NCI-H446 (cell line): ENCODE measurements at regions not wholly inside any gene's neighbourhood (a gene's known extent, or its start where the extent isn't known, plus 50 kb on each side); places are given as distances from the start of the nearest gene placed in this dataset.

Source experiments
- DNase-seq, 2 experiments: peaks; one replicate each; lab custom pipeline; 2025; lab: John Stamatoyannopoulos, UW

GRCh38 chr1:59146056-59146455 lies 150.8 kb upstream of the FGGY start:
- no peak for DNase-seq

- DNase-seq, result no peak
These were observed 150.1 kb upstream of the FGGY start for GRCh38 chr1:59146651-59147358.

GRCh38 chr1:59149435-59149834 lies 147.5 kb upstream of the FGGY start:
- no peak for DNase-seq

- peak; percentile 21 to 67 for DNase-seq
These were observed 146.1 kb upstream of the FGGY start for GRCh38 chr1:59150577-59151386.

GRCh38 chr1:59151387-59151761 lies 145.5 kb upstream of the FGGY start:
- DNase-seq, result no peak

- no peak for DNase-seq
These were observed 145.0 kb upstream of the FGGY start for GRCh38 chr1:59151860-59152259.

GRCh38 chr1:59152511-59152910 lies 144.4 kb upstream of the FGGY start:
- DNase-seq, result no peak

- DNase-seq, result no peak
These were observed 142.5 kb upstream of the FGGY start for GRCh38 chr1:59154401-59154800.

GRCh38 chr1:59155351-59155750 lies 141.5 kb upstream of the FGGY start:
- no peak for DNase-seq

- DNase-seq, result peak; percentile 40 to 76
These were observed 140.8 kb upstream of the FGGY start for GRCh38 chr1:59156051-59156450.

GRCh38 chr1:59156526-59157199 lies 140.2 kb upstream of the FGGY start:
- peak; percentile 78 to 93 for DNase-seq

GRCh38 chr1:59158321-59158720 lies 138.6 kb upstream of the FGGY start:
- DNase-seq, result no peak

GRCh38 chr1:59159557-59160203 lies 137.2 kb upstream of the FGGY start:
- no peak for DNase-seq

- DNase-seq, result no peak
These were observed 135.8 kb upstream of the FGGY start for GRCh38 chr1:59161136-59161535.

- DNase-seq, result no peak
These were observed 134.2 kb upstream of the FGGY start for GRCh38 chr1:59162665-59163064.

- peak in 1 of 2 experiments; percentile 69 for DNase-seq
These were observed 133.4 kb upstream of the FGGY start for GRCh38 chr1:59163268-59164092.

GRCh38 chr1:59164371-59164770 lies 132.5 kb upstream of the FGGY start:
- no peak for DNase-seq

- DNase-seq, result no peak
These were observed 131.5 kb upstream of the FGGY start for GRCh38 chr1:59165353-59165752.

- DNase-seq, result no peak
These were observed 127.2 kb upstream of the FGGY start for GRCh38 chr1:59169703-59170102.

GRCh38 chr1:59170659-59171058 lies 126.2 kb upstream of the FGGY start:
- DNase-seq, result no peak

GRCh38 chr1:59171788-59172187 lies 125.1 kb upstream of the FGGY start:
- no peak for DNase-seq

GRCh38 chr1:59172693-59173092 lies 124.2 kb upstream of the FGGY start:
- no peak for DNase-seq
